ENCODE measurements at regions not wholly inside any gene's neighbourhood (a gene's known extent, or its start where the extent isn't known, plus 50 kb on each side); places are given as distances from the start of the nearest gene placed in this dataset.

- DNase-seq (ENCODE audit: low read depth, low spot score), result no peak
- no peak overlapping the region for H3K4me3 ChIP-seq (ENCODE audit: low read depth, low read length)
- TF ChIP-seq CTCF (IDR thresholded peaks at IDR 0.05; ENCODE audit: low read depth, low read length), result no peak
- in situ Hi-C loops (cut with HindIII; ENCODE audit: low sequenced_read_pairs), result no loop called here
These were observed 88.5 kb upstream of the AJAP1 start for GRCh38 chr1:4565801-4566449.

GRCh38 chr1:4571263-4571662, 83.1 kb upstream of the AJAP1 start:
- no peak for TF ChIP-seq CTCF (IDR thresholded peaks at IDR 0.05; ENCODE audit: low read depth, low read length)
- DNase-seq (ENCODE audit: low read depth, low spot score), result no peak
- in situ Hi-C loops (cut with HindIII; ENCODE audit: low sequenced_read_pairs), result no loop called here
- H3K4me3 ChIP-seq (ENCODE audit: low read depth, low read length), result no peak overlapping the region

- DNase-seq (ENCODE audit: low read depth, low spot score), result no peak
- H3K4me3 ChIP-seq (ENCODE audit: low read depth, low read length), result no peak overlapping the region
- in situ Hi-C loops (cut with HindIII; ENCODE audit: low sequenced_read_pairs), result no loop called here
- no peak for TF ChIP-seq CTCF (IDR thresholded peaks at IDR 0.05; ENCODE audit: low read depth, low read length)
These were observed 80.9 kb upstream of the AJAP1 start for GRCh38 chr1:4573526-4573925.

- no peak overlapping the region for H3K4me3 ChIP-seq (ENCODE audit: low read depth, low read length)
- no peak for DNase-seq (ENCODE audit: low read depth, low spot score)
- in situ Hi-C loops (cut with HindIII; ENCODE audit: low sequenced_read_pairs), result no loop called here
- no peak for TF ChIP-seq CTCF (IDR thresholded peaks at IDR 0.05; ENCODE audit: low read depth, low read length)
These were observed 72.6 kb upstream of the AJAP1 start for GRCh38 chr1:4581807-4582206.

- H3K4me3 ChIP-seq (ENCODE audit: low read depth, low read length), result no peak overlapping the region
- TF ChIP-seq CTCF (IDR thresholded peaks at IDR 0.05; ENCODE audit: low read depth, low read length), result no peak
- in situ Hi-C loops (cut with HindIII; ENCODE audit: low sequenced_read_pairs), result no loop called here
- DNase-seq (ENCODE audit: low read depth, low spot score), result no peak
These were observed 70.0 kb upstream of the AJAP1 start for GRCh38 chr1:4584449-4584848.

GRCh38 chr1:4585216-4585615, 69.2 kb upstream of the AJAP1 start:
- no peak for TF ChIP-seq CTCF (IDR thresholded peaks at IDR 0.05; ENCODE audit: low read depth, low read length)
- DNase-seq (ENCODE audit: low read depth, low spot score), result no peak
- in situ Hi-C loops (cut with HindIII; ENCODE audit: low sequenced_read_pairs), result no loop called here
- no peak overlapping the region for H3K4me3 ChIP-seq (ENCODE audit: low read depth, low read length)

GRCh38 chr1:4585705-4586104, 68.7 kb upstream of the AJAP1 start:
- no peak for DNase-seq (ENCODE audit: low read depth, low spot score)
- H3K4me3 ChIP-seq (ENCODE audit: low read depth, low read length), result no peak overlapping the region
- in situ Hi-C loops (cut with HindIII; ENCODE audit: low sequenced_read_pairs), result no loop called here
- no peak for TF ChIP-seq CTCF (IDR thresholded peaks at IDR 0.05; ENCODE audit: low read depth, low read length)

Data from astrocyte of the spinal cord (primary cell).